ENCODE measurements at regions not wholly inside any gene's neighbourhood (a gene's known extent, or its start where the extent isn't known, plus 50 kb on each side); places are given as distances from the start of the nearest gene placed in this dataset.

DNA sequence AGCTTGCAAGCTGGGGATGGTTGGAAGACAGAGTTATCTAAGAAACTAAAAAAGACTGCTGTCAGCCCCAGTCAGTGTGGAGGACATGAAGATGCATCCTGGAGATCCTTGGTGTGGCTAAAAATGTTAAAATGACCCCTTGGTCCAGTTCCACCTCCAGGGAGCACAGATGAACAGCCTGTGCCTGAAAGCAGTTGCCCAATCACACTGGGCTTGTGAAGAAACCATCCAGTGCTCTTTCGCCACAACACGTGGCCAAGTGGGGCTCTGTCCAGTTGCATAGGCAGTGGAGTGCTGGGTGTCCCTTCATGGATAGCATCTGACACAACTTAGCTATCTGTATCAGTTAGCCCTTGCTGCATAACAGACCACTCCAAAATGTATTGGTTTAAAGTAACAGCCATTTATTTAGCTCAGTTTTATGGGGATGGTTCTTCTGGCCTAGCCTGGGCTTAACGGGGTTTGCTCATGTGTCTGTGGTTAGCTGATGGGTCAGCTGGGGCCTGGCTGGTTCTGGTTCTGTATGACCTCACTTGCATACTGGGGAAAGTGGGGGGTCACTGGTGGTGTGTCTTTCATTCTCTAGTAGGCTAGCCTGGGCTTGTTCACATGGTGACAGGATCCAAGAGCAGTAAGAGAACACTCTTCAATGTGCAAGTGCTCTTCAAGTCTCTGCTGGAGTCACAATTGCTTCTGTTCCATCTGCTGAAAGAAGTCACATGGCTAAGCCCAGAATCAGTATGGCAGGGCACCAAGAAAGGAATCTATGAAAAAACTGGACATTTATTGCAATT, 226.2 kb downstream of the PDCD6IP start:
- peak; percentile 15 for DNase-seq (ENCODE audit: low read depth)
- H3K4me3 ChIP-seq (ENCODE audit: low read depth, low read length) = no peak overlapping the region
- TF ChIP-seq, protein P1, sequence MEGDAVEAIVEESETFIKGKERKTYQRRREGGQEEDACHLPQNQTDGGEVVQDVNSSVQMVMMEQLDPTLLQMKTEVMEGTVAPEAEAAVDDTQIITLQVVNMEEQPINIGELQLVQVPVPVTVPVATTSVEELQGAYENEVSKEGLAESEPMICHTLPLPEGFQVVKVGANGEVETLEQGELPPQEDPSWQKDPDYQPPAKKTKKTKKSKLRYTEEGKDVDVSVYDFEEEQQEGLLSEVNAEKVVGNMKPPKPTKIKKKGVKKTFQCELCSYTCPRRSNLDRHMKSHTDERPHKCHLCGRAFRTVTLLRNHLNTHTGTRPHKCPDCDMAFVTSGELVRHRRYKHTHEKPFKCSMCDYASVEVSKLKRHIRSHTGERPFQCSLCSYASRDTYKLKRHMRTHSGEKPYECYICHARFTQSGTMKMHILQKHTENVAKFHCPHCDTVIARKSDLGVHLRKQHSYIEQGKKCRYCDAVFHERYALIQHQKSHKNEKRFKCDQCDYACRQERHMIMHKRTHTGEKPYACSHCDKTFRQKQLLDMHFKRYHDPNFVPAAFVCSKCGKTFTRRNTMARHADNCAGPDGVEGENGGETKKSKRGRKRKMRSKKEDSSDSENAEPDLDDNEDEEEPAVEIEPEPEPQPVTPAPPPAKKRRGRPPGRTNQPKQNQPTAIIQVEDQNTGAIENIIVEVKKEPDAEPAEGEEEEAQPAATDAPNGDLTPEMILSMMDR (conservative IDR thresholded peaks at IDR 0.05; ENCODE audit: low read depth, low read length) = no peak

DNA sequence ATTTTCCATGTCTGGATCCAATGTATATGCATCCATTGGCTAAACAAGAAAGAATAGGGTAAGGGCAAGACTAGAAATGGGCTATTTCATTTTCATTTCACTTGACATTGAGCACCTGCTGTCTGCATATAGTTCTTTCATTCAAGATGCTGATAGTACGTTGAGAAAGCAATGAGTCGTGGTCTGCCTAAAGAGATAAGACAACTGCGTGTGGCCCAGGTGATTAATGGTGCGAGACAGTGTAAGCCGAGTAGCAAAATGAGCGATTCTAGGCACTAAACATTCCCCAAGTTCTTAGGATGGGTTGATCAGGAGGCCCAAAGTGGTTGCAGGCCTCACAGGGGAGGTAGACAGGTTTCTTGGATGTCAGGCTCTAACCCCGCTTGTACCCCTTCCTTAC, 235.4 kb downstream of the PDCD6IP start:
- TF ChIP-seq, protein P1 (conservative IDR thresholded peaks at IDR 0.05; ENCODE audit: low read depth, low read length) = no peak
- no peak overlapping the region for H3K4me3 ChIP-seq (ENCODE audit: low read depth, low read length)
- DNase-seq (ENCODE audit: low read depth) = no peak

DNA sequence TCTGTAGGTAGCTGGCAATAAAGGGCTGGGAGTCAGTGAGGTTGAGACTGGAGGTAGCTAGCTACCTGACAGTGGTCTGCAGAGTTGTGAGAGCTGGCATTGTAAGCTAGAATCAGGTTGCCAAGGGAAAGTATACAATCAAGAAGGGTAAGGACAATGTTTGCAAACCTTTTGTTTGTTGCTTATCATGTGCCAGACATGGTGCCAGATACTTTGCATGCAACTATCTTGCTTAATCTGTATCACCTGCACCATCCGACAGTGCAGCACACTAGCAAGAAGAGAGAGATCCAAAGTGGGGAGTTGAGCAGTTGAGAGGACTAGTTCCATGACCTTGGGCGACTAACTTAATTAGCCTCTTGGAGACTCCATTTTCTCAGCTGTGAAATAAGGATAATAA, 236.4 kb downstream of the PDCD6IP start:
- DNase-seq (ENCODE audit: low read depth) = no peak
- TF ChIP-seq, protein P1 (conservative IDR thresholded peaks at IDR 0.05; ENCODE audit: low read depth, low read length) = no peak
- no peak overlapping the region for H3K4me3 ChIP-seq (ENCODE audit: low read depth, low read length)

DNA sequence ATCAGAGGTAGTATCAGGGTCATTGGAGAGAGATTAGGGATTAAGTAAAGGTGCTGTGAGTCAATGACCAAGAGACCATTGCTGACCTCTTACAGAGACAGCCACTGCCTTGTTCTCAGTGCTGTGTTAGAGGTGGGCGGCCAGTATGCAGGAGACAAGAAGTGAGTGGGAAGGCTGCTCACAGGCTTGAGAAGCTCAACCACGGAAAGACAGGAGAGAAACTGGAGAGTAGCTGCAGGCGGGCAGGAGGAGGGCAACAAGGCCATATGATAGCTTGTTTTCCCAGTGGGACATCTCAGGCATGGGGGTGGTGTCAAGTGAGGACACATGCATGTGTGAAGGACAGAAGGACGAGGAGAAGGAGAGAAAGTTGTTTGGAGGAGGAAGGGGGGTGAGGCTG, 237.3 kb downstream of the PDCD6IP start:
- DNase-seq (ENCODE audit: low read depth) = no peak
- TF ChIP-seq, protein P1 (conservative IDR thresholded peaks at IDR 0.05; ENCODE audit: low read depth, low read length) = no peak

DNA sequence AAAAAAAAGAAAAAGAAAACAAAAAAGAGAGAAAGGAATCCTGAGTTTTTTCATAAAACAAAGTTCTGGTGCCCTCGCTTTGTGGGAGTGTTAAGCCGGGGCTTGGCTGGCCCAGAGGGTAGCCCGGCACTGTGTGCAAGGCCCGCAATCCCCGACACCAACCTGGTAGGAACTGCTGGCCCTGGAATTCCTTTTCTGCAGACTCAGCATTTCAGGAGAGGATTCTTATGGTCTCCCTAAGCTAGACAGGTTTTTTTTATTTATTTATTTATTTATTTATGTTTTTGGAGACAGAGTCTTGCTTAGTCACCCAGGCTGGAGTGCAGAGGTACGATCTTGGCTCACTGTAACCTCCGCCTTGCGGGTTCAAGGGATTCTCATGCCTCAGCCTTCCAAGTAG, 238.8 kb downstream of the PDCD6IP start:
- TF ChIP-seq, protein P1 (conservative IDR thresholded peaks at IDR 0.05; ENCODE audit: low read depth, low read length) = no peak
- H3K4me3 ChIP-seq (ENCODE audit: low read depth, low read length) = no peak overlapping the region
- DNase-seq (ENCODE audit: low read depth) = no peak

More for the DNA sequence above, 237.3 kb downstream of the PDCD6IP start:
- H3K4me3 ChIP-seq (ENCODE audit: low read depth, low read length) = no peak overlapping the region

DNA sequence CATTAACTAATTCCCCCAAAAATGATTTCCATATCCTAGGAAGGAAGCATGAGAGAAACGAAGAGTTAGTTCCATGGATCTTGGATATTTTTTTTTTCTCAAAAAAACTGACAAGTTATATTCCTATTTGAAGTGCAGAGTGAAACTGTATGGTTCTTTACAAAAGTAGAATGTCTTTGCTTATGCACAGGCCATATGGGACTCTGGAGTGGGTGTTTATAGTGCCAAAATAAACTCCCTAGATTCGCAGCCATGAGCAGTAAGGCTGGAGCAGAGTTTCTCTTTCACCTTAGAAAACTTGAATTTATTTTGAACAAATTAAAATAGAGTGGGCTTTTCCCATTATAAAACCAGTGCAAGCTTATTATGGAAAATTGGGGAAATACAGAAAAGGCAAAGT, 239.7 kb downstream of the PDCD6IP start:
- H3K4me3 ChIP-seq (ENCODE audit: low read depth, low read length) = no peak overlapping the region

More for the DNA sequence above, 239.7 kb downstream of the PDCD6IP start:
- TF ChIP-seq, protein P1 (conservative IDR thresholded peaks at IDR 0.05; ENCODE audit: low read depth, low read length) = no peak
- DNase-seq (ENCODE audit: low read depth) = no peak

All from choroid plexus epithelial cell (primary cell).